Stimulated activated CD8-positive, alpha-beta memory T cell treated with anti-CD3 and anti-CD28 coated beads, Interleukin-15, amount 100 ng/mL, for 24 hours (primary cell): ENCODE measurements at regions not wholly inside any gene's neighbourhood (a gene's known extent, or its start where the extent isn't known, plus 50 kb on each side); places are given as distances from the start of the nearest gene placed in this dataset.

Source experiments
- DNase-seq: peaks from one replicate; pipeline ENCODE4 v3.0.0-alpha.2; 2020; ENCODE audit warnings: low read depth

- DNase-seq: no peak
These were observed 85.8 kb upstream of the PRNP start for GRCh38 chr20:4600308-4601014.

GRCh38 chr20:4597215-4597614 is 89.0 kb upstream of the PRNP start:
- DNase-seq: no peak

- no peak for DNase-seq
These were observed 93.1 kb upstream of the PRNP start for GRCh38 chr20:4593149-4593525.

- peak; percentile 60 for DNase-seq
These were observed 93.7 kb upstream of the PRNP start for GRCh38 chr20:4592316-4593148.

GRCh38 chr20:4591975-4592315 is 94.3 kb upstream of the PRNP start:
- DNase-seq: no peak

- DNase-seq: no peak
These were observed 100.5 kb upstream of the PRNP start for GRCh38 chr20:4585758-4586157.

- no peak for DNase-seq
These were observed 101.0 kb upstream of the PRNP start for GRCh38 chr20:4585104-4585753.

- no peak for DNase-seq
These were observed 101.7 kb upstream of the PRNP start for GRCh38 chr20:4584510-4584909.

GRCh38 chr20:4581838-4582237 is 104.4 kb upstream of the PRNP start:
- no peak for DNase-seq

GRCh38 chr20:4578375-4578774 is 107.9 kb upstream of the PRNP start:
- DNase-seq: no peak

- no peak for DNase-seq
These were observed 111.9 kb upstream of the PRNP start for GRCh38 chr20:4574356-4574690.

- DNase-seq: no peak
These were observed 112.5 kb upstream of the PRNP start for GRCh38 chr20:4573564-4574355.

- DNase-seq: no peak
These were observed 114.3 kb upstream of the PRNP start for GRCh38 chr20:4571759-4572531.

GRCh38 chr20:4569865-4570264 is 116.4 kb upstream of the PRNP start:
- no peak for DNase-seq

- no peak for DNase-seq
These were observed 117.2 kb upstream of the PRNP start for GRCh38 chr20:4569092-4569491.

- DNase-seq: no peak
These were observed 117.8 kb upstream of the PRNP start for GRCh38 chr20:4568361-4568959.

GRCh38 chr20:4567170-4567569 is 119.1 kb upstream of the PRNP start:
- DNase-seq: no peak

- DNase-seq: no peak
These were observed 122.7 kb upstream of the PRNP start for GRCh38 chr20:4563534-4563933.

- DNase-seq: no peak
These were observed 123.2 kb upstream of the PRNP start for GRCh38 chr20:4563031-4563430.

- DNase-seq: no peak
These were observed 125.6 kb upstream of the PRNP start for GRCh38 chr20:4560667-4561066.

- no peak for DNase-seq
These were observed 126.3 kb upstream of the PRNP start for GRCh38 chr20:4559906-4560305.
